Activated naive CD4-positive, alpha-beta T cell (primary cell): ENCODE measurements at regions not wholly inside any gene's neighbourhood (a gene's known extent, or its start where the extent isn't known, plus 50 kb on each side); places are given as distances from the start of the nearest gene placed in this dataset.

Experiments
- DNase-seq, 4 experiments: peaks; one replicate each; lab custom pipeline; 2025; lab: John Stamatoyannopoulos, UW

- DNase-seq = no peak
Observed at GRCh38 chr6:14718861-14719260, 527.0 kb upstream of the JARID2 start.

GRCh38 chr6:14719270-14719669 is 526.6 kb upstream of the JARID2 start:
- no peak for DNase-seq

GRCh38 chr6:14720411-14721102 is 525.3 kb upstream of the JARID2 start:
- DNase-seq = no peak

- DNase-seq = no peak
Observed at GRCh38 chr6:14721103-14721758, 524.6 kb upstream of the JARID2 start.

GRCh38 chr6:14722001-14722562 is 523.8 kb upstream of the JARID2 start:
- no peak for DNase-seq

- no peak for DNase-seq
Observed at GRCh38 chr6:14722704-14723103, 523.2 kb upstream of the JARID2 start.

- no peak for DNase-seq
Observed at GRCh38 chr6:14723535-14724086, 522.3 kb upstream of the JARID2 start.

- DNase-seq = no peak
Observed at GRCh38 chr6:14724549-14724948, 521.3 kb upstream of the JARID2 start.

GRCh38 chr6:14726816-14727493 is 518.9 kb upstream of the JARID2 start:
- no peak for DNase-seq

- no peak for DNase-seq
Observed at GRCh38 chr6:14727494-14728395, 518.1 kb upstream of the JARID2 start.

- no peak for DNase-seq
Observed at GRCh38 chr6:14728396-14729024, 517.4 kb upstream of the JARID2 start.

- DNase-seq = no peak
Observed at GRCh38 chr6:14729129-14729871, 516.6 kb upstream of the JARID2 start.

GRCh38 chr6:14730654-14731053 is 515.2 kb upstream of the JARID2 start:
- no peak for DNase-seq

GRCh38 chr6:14731611-14732010 is 514.3 kb upstream of the JARID2 start:
- no peak for DNase-seq

GRCh38 chr6:14732226-14732843 is 513.5 kb upstream of the JARID2 start:
- no peak for DNase-seq

GRCh38 chr6:14732844-14733757 is 512.8 kb upstream of the JARID2 start:
- peak in 2 of 4 experiments; percentile 8 to 27 for DNase-seq

GRCh38 chr6:14734052-14734415 is 511.8 kb upstream of the JARID2 start:
- DNase-seq = no peak

- no peak for DNase-seq
Observed at GRCh38 chr6:14734416-14735340, 511.2 kb upstream of the JARID2 start.
